ENCODE measurements at regions not wholly inside any gene's neighbourhood (a gene's known extent, or its start where the extent isn't known, plus 50 kb on each side); places are given as distances from the start of the nearest gene placed in this dataset.

- Mint-ChIP-seq H3K4me1 (ENCODE audit: low read depth) (no peaks in the 10 kb centered on the region), H3K36me3 (ENCODE audit: low read depth) (no peaks in the 10 kb centered on the region), H3K27me3 (no peaks in the 10 kb centered on the region), H3K27ac (no peak overlapping the region), H3K9me3 (no peaks in the 10 kb centered on the region), H3K4me3 (no peak overlapping the region)
- DNase-seq (peak in 1 of 14 experiments; percentile 6), ATAC-seq (ENCODE audit: poor library complexity) (no peak)
- no peak overlapping the region for H3K27ac ChIP-seq (ENCODE audit: low read depth in 1 of 2, low read length in 2 of 2)
- no peaks in the 10 kb centered on the region for H3K27me3 ChIP-seq (ENCODE audit: control insufficient read depth in 1 of 2, insufficient read depth in 2 of 2, low read length in 2 of 2)
- no peak overlapping the region for H3K4me3 ChIP-seq (ENCODE audit: low read length)
- H3K4me1 ChIP-seq (ENCODE audit: insufficient read depth, low read length): no peaks in the 10 kb centered on the region
- H3K36me3 ChIP-seq (ENCODE audit: insufficient read depth, low read length): no peaks in the 10 kb centered on the region
- peaks cover 0 to 15% of the 10 kb centered on the region in 2 experiments for H3K9me3 ChIP-seq (ENCODE audit: control insufficient read depth in 1 of 2, insufficient read depth in 1 of 2, low read length in 2 of 2)
- TF ChIP-seq CTCF (IDR thresholded peaks at IDR 0.05): no peak
- CTCF ChIA-PET: no interaction called here
- POLR2A ChIA-PET: no interaction called here
- intact Hi-C loops (cut with DNase I, micrococcal nuclease): no loop called here
These were observed 922.8 kb downstream of the QKI start for GRCh38 chr6:164337024-164337924.

GRCh38 chr6:164336455-164336854 lies 921.9 kb downstream of the QKI start:
- DNase-seq: no peak
- Histone ChIP-seq H3K27me3 (ENCODE audit: control insufficient read depth in 1 of 2, insufficient read depth in 2 of 2, low read length in 2 of 2) (no peaks in the 10 kb centered on the region), H3K36me3 (ENCODE audit: insufficient read depth, low read length) (no peaks in the 10 kb centered on the region), H3K4me3 (ENCODE audit: low read length) (no peak overlapping the region), H3K9me3 (ENCODE audit: control insufficient read depth in 1 of 2, insufficient read depth in 1 of 2, low read length in 2 of 2) (peaks cover 0 to 15% of the 10 kb centered on the region in 2 experiments), H3K4me1 (ENCODE audit: insufficient read depth, low read length) (no peaks in the 10 kb centered on the region), H3K27ac (ENCODE audit: low read depth in 1 of 2, low read length in 2 of 2) (no peak overlapping the region)
- no peak for TF ChIP-seq CTCF (IDR thresholded peaks at IDR 0.05)
- no peak for ATAC-seq (ENCODE audit: poor library complexity)
- H3K4me1 Mint-ChIP-seq (ENCODE audit: low read depth): no peaks in the 10 kb centered on the region
- no peaks in the 10 kb centered on the region for H3K9me3 Mint-ChIP-seq
- no peaks in the 10 kb centered on the region for H3K36me3 Mint-ChIP-seq (ENCODE audit: low read depth)
- CTCF ChIA-PET: no interaction called here
- H3K27ac Mint-ChIP-seq: no peak overlapping the region
- intact Hi-C loops (cut with DNase I, micrococcal nuclease): no loop called here
- no peaks in the 10 kb centered on the region for H3K27me3 Mint-ChIP-seq
- POLR2A ChIA-PET: no interaction called here
- no peak overlapping the region for H3K4me3 Mint-ChIP-seq

- ChIA-PET CTCF (no interaction called here), POLR2A (no interaction called here)
- Mint-ChIP-seq H3K27ac (no peak overlapping the region), H3K9me3 (no peaks in the 10 kb centered on the region), H3K36me3 (ENCODE audit: low read depth) (no peaks in the 10 kb centered on the region), H3K4me3 (no peak overlapping the region), H3K4me1 (ENCODE audit: low read depth) (no peaks in the 10 kb centered on the region), H3K27me3 (no peaks in the 10 kb centered on the region)
- no peak for DNase-seq
- Histone ChIP-seq H3K27me3 (ENCODE audit: control insufficient read depth in 1 of 2, insufficient read depth in 2 of 2, low read length in 2 of 2) (no peaks in the 10 kb centered on the region), H3K4me3 (ENCODE audit: low read length) (no peak overlapping the region), H3K9me3 (ENCODE audit: control insufficient read depth in 1 of 2, insufficient read depth in 1 of 2, low read length in 2 of 2) (no peaks in the 10 kb centered on the region), H3K36me3 (ENCODE audit: insufficient read depth, low read length) (no peaks in the 10 kb centered on the region), H3K4me1 (ENCODE audit: insufficient read depth, low read length) (no peaks in the 10 kb centered on the region), H3K27ac (ENCODE audit: low read depth in 1 of 2, low read length in 2 of 2) (no peak overlapping the region)
- intact Hi-C loops (cut with DNase I, micrococcal nuclease): no loop called here
- no peak for ATAC-seq (ENCODE audit: poor library complexity)
- TF ChIP-seq CTCF (IDR thresholded peaks at IDR 0.05): no peak
These were observed 916.5 kb downstream of the QKI start for GRCh38 chr6:164331026-164331425.

All from CD4-positive, alpha-beta T cell (primary cell).